Lower lobe of right lung (tissue), 2 donors: ENCODE measurements at regions not wholly inside any gene's neighbourhood (a gene's known extent, or its start where the extent isn't known, plus 50 kb on each side); places are given as distances from the start of the nearest gene placed in this dataset.
"Not testable (repeated sequence)": the region's sequence is repeated elsewhere in the genome, so short reads cannot be mapped to it uniquely, and the experiment has no call there.

Experiments used
- ATAC-seq, 2 donors: fragments of 200-7000 bp; cut with Tn5 transposase; one replicate each; pipeline ENCODE4 v1.9.1; 2020 to 2022; ENCODE audit warnings: mild to moderate bottlenecking in 2 of 2, moderate library complexity in 2 of 2
- DNase-seq: peaks from one replicate; pipeline ENCODE4 v3.0.0-alpha.2; 2020
- H3K27ac ChIP-seq: fragments of 200-600 bp; one replicate; pipeline ENCODE4 v1.8.0; 2022
- H3K27me3 ChIP-seq: fragments of 200-600 bp; one replicate; pipeline ENCODE4 v1.8.0; 2022; ENCODE audit warnings: low read depth
- H3K36me3 ChIP-seq: fragments of 200-600 bp; one replicate; pipeline ENCODE4 v1.8.0; 2022; ENCODE audit warnings: mild to moderate bottlenecking
- H3K4me1 ChIP-seq: fragments of 200-600 bp; one replicate; pipeline ENCODE4 v1.8.0; 2022
- H3K4me3 ChIP-seq: fragments of 200-600 bp; one replicate; pipeline ENCODE4 v1.8.0; 2022; ENCODE audit warnings: mild to moderate bottlenecking
- H3K9me3 ChIP-seq: fragments of 200-600 bp; one replicate; pipeline ENCODE4 v1.8.0; 2022
- intact Hi-C: fragments of 100-400 bp; cut with DNase I; formaldehyde crosslinking; loops from one replicate; pipeline ENCODE4 v1.11.0; 2022
- TF ChIP-seq, protein P1 (sequence below): fragments of 200-600 bp; IDR thresholded peaks from one replicate; pipeline ENCODE4 v1.8.0; 2022; ENCODE audit warnings: antibody characterized with exemption, mild to moderate bottlenecking
- donor health status: DM: no; HTN: yes; CAD: no; lungs with severe emphysema.

DNA sequence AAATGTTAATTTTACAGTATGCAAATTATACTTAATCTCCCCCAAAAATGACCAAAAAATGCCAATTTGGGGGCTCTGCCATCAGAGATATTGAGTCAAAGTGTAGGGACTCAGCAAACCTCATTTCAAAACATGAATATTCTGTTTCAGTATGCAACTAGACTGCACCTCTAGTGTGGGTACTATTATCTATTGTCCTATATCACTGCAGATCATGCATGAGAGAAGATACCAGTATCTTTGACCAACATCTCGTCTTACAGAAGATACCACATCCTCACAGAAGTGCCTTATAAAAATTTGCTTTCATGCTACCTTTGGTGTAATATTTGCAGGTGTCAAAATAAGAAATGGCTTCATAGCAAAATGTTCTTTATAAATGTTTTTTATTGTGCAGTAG, 623.8 kb downstream of the TENT5A start:
- intact Hi-C loops = no loop called here
- Histone ChIP-seq H3K27ac (no peak overlapping the region), H3K9me3 (no peaks in the 10 kb centered on the region), H3K4me1 (no peaks in the 10 kb centered on the region), H3K4me3 (no peak overlapping the region), H3K27me3 (no peaks in the 10 kb centered on the region), H3K36me3 (no peaks in the 10 kb centered on the region)
- TF ChIP-seq, protein P1, sequence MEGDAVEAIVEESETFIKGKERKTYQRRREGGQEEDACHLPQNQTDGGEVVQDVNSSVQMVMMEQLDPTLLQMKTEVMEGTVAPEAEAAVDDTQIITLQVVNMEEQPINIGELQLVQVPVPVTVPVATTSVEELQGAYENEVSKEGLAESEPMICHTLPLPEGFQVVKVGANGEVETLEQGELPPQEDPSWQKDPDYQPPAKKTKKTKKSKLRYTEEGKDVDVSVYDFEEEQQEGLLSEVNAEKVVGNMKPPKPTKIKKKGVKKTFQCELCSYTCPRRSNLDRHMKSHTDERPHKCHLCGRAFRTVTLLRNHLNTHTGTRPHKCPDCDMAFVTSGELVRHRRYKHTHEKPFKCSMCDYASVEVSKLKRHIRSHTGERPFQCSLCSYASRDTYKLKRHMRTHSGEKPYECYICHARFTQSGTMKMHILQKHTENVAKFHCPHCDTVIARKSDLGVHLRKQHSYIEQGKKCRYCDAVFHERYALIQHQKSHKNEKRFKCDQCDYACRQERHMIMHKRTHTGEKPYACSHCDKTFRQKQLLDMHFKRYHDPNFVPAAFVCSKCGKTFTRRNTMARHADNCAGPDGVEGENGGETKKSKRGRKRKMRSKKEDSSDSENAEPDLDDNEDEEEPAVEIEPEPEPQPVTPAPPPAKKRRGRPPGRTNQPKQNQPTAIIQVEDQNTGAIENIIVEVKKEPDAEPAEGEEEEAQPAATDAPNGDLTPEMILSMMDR = no peak
- DNase-seq (no peak), ATAC-seq (no peak)

DNA sequence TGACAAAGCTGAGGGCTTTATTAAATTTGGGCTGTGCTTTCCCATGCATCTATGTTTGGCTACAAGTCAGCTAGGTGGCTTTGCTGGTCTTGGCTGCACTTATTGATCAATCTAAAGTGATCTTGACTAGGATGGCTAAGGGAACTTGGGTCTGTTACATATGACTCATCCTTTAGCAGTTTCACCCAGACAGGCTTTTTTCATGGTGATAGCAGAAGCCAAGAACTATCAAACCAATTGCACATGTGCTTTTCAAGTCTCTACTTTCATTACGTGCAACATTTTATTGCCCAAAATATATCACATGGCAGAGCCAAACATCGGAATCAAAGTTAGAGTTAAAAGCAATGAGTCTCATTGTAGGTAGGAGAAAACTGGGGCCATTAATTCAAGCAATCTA, 626.3 kb downstream of the TENT5A start:
- TF ChIP-seq, protein P1 = no peak
- intact Hi-C loops = no loop called here
- no peaks in the 10 kb centered on the region for H3K9me3 ChIP-seq
- DNase-seq (no peak), ATAC-seq (no peak)
- no peaks in the 10 kb centered on the region for H3K36me3 ChIP-seq
- H3K27me3 ChIP-seq = no peaks in the 10 kb centered on the region
- no peaks in the 10 kb centered on the region for H3K4me1 ChIP-seq
- H3K27ac ChIP-seq = no peak overlapping the region
- no peak overlapping the region for H3K4me3 ChIP-seq

DNA sequence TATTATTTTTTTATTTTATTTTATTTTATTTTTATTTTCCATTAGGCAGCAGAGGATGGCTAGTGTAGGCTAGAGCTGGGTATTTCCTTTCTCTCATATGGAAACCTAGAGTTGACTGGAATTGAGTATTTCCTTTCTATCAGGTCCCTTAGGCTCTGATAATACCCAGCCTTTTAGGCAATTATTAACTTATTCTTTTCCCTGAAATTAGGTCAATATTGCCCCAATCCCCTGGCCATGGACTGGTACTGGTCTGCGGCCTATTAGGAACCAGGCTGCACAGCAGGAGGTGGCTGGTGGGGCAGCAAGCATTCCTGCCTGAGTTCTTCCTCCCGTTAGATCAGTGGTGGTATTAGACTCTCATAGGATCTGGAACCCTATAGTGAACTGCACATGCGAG, 632.2 kb downstream of the TENT5A start:
- no peak for DNase-seq
- intact Hi-C loops = no loop called here
- no peak overlapping the region for H3K27ac ChIP-seq
- no peaks in the 10 kb centered on the region for H3K9me3 ChIP-seq
- H3K4me1 ChIP-seq = no peaks in the 10 kb centered on the region
- H3K36me3 ChIP-seq = no peaks in the 10 kb centered on the region
- TF ChIP-seq, protein P1 = no peak
- ATAC-seq = no peak
- no peak overlapping the region for H3K4me3 ChIP-seq
- no peaks in the 10 kb centered on the region for H3K27me3 ChIP-seq

DNA sequence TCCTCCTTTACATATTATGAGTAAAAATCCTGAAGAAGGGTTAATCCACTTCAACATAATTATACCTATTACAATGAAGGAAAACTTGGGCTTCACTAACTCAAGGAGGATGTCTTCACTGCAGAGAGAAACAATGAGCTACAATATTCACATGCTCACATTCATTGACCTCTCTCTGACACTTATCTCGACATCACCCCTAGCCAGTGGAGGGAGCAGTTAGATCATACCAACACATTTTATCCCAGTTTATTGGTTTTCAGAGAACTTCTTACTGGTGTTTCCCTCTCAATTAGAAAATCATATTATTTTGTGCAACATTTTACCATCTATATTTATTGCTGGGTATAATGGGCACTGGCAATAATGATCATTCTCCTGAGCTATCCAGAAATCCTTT, 646.5 kb downstream of the TENT5A start:
- no peaks in the 10 kb centered on the region for H3K9me3 ChIP-seq
- DNase-seq = no peak
- H3K27me3 ChIP-seq = no peaks in the 10 kb centered on the region
- TF ChIP-seq, protein P1 = no peak
- H3K27ac ChIP-seq = no peak overlapping the region
- no peak for ATAC-seq
- no peaks in the 10 kb centered on the region for H3K4me1 ChIP-seq
- H3K4me3 ChIP-seq = no peak overlapping the region
- H3K36me3 ChIP-seq = no peaks in the 10 kb centered on the region
- intact Hi-C loops = no loop called here

DNA sequence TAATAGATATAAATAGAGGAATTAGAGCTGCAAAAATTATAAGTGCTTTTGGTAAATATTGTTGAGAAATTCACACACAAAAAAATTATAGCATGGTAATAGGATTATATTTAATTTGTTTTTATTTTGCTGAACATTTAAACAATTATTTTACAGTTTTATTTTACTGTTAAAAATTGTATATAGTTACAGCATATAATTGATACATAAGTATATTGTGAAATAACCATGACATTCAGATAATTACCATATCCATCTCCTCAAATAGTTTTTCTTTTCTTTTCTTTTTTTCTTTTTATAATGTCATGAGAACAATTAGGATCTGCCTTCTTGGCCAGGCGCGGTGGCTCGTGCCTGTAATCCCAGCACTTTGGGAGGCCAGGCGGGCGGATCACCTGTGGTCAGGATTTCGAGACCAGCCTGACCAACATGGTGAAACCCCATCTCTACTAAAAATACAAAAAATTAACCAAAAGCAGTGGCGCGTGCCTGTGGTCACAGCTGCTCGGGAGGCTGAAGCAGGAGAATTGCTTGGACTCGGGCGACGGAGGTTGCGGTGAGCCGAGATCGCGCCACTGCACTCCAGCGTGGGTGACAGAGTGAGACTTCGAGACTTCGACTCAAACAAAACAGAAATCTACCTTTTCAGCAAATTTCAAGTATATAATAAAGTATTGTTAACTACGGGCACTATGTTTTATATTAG, 654.2 kb downstream of the TENT5A start:
- no peak for DNase-seq
- TF ChIP-seq, protein P1 = no peak
- no peak overlapping the region for H3K27ac ChIP-seq
- no peaks in the 10 kb centered on the region for H3K9me3 ChIP-seq
- intact Hi-C loops = no loop called here
- no peak for ATAC-seq
- no peaks in the 10 kb centered on the region for H3K27me3 ChIP-seq
- H3K4me1 ChIP-seq = no peaks in the 10 kb centered on the region
- no peaks in the 10 kb centered on the region for H3K36me3 ChIP-seq
- no peak overlapping the region for H3K4me3 ChIP-seq

DNA sequence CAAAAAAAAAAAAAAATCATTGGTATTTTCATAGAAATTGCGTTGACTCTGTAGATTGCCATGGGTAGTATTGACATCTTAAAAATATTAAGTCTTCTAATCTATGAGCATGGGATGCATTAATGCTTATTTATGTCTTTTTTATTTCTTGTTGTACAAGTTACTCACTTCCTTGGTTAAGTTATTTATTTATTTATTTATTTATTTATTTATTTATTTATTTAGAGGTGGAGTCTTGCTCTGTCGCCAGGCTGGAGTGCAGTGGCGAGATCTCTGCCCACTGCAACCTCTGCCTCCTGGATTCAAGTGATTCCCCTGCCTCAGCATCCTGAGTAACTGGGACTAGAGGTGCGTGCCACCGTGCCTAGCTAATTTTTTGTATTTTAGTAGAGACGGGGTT, 656.0 kb downstream of the TENT5A start:
- H3K4me3 ChIP-seq, ATAC-seq, intact Hi-C loops, H3K36me3 ChIP-seq, H3K27ac ChIP-seq, DNase-seq, H3K4me1 ChIP-seq, H3K9me3 ChIP-seq, H3K27me3 ChIP-seq: not testable (repeated sequence)
